Ovary (tissue), 7 donors: ENCODE measurements at regions not wholly inside any gene's neighbourhood (a gene's known extent, or its start where the extent isn't known, plus 50 kb on each side); places are given as distances from the start of the nearest gene placed in this dataset.

Experiments
- DNase-seq, 5 donors: peaks; one replicate each; pipeline ENCODE4 v3.0.0-alpha.2; 2019 to 2020
- H3K27ac ChIP-seq, 2 donors: fragments of 200-600 bp; one replicate each; pipeline versions ENCODE4 v1.5.1 to v1.8.0; 2019 to 2022
- H3K27me3 ChIP-seq: fragments of 200-600 bp; one replicate; pipeline ENCODE4 v1.8.0; 2022
- H3K36me3 ChIP-seq: fragments of 200-600 bp; sonication (generic); one replicate; pipeline ENCODE4 v1.5.1; 2019
- H3K4me1 ChIP-seq: one replicate; pipeline ENCODE4 v1.8.1; 2013; ENCODE audit warnings: mild to moderate bottlenecking, moderate library complexity; ENCODE audit not compliant: insufficient read depth
- H3K4me3 ChIP-seq: fragments of 200-600 bp; sonication (generic); one replicate; pipeline ENCODE4 v1.5.1; 2017
- H3K9me3 ChIP-seq, 2 donors: fragments of 200-600 bp in 1 of 2; sonication (generic) in 1 of 2; one replicate each; pipeline versions ENCODE4 v1.5.1 to v1.8.1; 2013 to 2019; ENCODE audit warnings: mild to moderate bottlenecking in 1 of 2, moderate library complexity in 1 of 2
- EP300 ChIP-seq: sonication (generic); formaldehyde crosslinking; IDR thresholded peaks from one replicate; pipeline ENCODE4 v1.6.1; 2017; ENCODE audit warnings: antibody characterized with exemption
- POLR2A ChIP-seq: fragments of 450-650 bp; IDR thresholded peaks from one replicate; pipeline ENCODE4 v1.6.1; 2017; ENCODE audit warnings: antibody characterized with exemption, mild to moderate bottlenecking, moderate library complexity
- WGBS, 3 donors: extraction: QIAGEN DNeasy Blood & Tissue Kit in 1 of 3; methylation state at CpG; one replicate each; pipeline versions ENCODE4 v1.1.5 to v1.1.7; 2013 to 2017; 5-methylcytosine and 5-hydroxymethylcytosine counted together
- intact Hi-C, 4 donors: fragments of 100-400 bp; cut with DNase I; formaldehyde crosslinking; loops; one replicate each; pipeline versions ENCODE4 v1.11.0 to v1.15.1; 2022 to 2023
- TF ChIP-seq, protein P1 (sequence below), 3 donors: fragments of 450-650 bp in 2 of 3; fragments of 200-600 bp in 1 of 3; IDR thresholded peaks; one replicate each; pipeline versions ENCODE4 v1.5.1 to v1.8.0; 2016 to 2022; ENCODE audit warnings: antibody characterized with exemption in 3 of 3, mild to moderate bottlenecking in 1 of 3
- donor health status: DM: no; HTN: no; CAD: no; lungs with moderate emphysema.
- donor health status: DM: no; HTN: no; CAD: no.
- donor health status: Bipolar disorder and iron deficiency.
- donor health status: DM: no; HTN: no; CAD: no.
- donor health status: DM: yes; HTN: yes; CAD: no.

DNA sequence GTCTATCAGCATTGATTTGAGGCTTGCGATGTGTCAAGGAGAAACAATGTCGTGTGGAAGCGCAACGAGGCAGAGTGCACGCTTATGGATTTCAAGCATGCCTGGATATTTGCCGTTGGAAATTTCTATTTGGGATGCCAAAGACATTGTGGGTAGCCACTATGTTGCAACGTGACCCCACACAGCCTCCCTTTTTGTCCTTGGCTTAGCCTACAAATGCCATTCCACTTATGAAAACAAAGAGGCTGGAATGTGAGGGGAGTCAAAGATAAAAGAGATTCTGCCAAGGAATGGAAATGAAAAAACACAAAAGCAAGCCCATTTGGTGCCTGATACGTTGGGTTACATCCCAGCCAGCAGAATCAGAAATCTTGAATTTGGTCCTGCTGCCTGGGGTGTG is 721.2 kb downstream of the GALR1 start:
- Histone ChIP-seq H3K27ac (no peak overlapping the region), H3K4me3 (no peak overlapping the region), H3K27me3 (no peaks in the 10 kb centered on the region), H3K9me3 (no peaks in the 10 kb centered on the region), H3K4me1 (no peaks in the 10 kb centered on the region), H3K36me3 (no peaks in the 10 kb centered on the region)
- no peak for DNase-seq
- WGBS, 3 donors: 46 to 60% (median 46%) methylated on average over 8 of the region's 8 CpGs
- TF ChIP-seq EP300 (no peak), POLR2A (no peak)
- TF ChIP-seq, protein P1, sequence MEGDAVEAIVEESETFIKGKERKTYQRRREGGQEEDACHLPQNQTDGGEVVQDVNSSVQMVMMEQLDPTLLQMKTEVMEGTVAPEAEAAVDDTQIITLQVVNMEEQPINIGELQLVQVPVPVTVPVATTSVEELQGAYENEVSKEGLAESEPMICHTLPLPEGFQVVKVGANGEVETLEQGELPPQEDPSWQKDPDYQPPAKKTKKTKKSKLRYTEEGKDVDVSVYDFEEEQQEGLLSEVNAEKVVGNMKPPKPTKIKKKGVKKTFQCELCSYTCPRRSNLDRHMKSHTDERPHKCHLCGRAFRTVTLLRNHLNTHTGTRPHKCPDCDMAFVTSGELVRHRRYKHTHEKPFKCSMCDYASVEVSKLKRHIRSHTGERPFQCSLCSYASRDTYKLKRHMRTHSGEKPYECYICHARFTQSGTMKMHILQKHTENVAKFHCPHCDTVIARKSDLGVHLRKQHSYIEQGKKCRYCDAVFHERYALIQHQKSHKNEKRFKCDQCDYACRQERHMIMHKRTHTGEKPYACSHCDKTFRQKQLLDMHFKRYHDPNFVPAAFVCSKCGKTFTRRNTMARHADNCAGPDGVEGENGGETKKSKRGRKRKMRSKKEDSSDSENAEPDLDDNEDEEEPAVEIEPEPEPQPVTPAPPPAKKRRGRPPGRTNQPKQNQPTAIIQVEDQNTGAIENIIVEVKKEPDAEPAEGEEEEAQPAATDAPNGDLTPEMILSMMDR (IDR thresholded peaks at IDR 0.05): no peak
- intact Hi-C loops: no loop called here

DNA sequence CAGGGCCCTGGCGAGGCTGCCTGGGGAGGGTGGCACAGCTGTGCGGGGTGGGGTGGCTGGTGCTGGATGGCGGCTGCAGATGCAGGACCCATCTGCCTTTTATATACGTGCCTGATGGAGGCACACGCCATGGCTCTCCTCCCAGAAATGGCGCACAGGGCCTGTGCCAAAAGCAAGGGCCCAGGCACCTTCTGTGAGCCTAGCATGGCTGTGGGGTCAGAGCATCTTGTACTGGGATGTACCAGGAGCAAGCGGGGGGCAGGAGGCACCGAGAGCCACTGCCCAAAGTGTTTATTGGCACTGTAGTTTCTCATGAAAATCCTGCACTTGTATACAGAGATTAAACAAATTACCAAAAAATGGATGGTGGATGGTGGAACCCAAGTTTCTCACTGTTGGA is 724.1 kb downstream of the GALR1 start:
- no peak for DNase-seq
- Histone ChIP-seq H3K27me3 (no peaks in the 10 kb centered on the region), H3K4me3 (no peak overlapping the region), H3K27ac (no peak overlapping the region), H3K36me3 (no peaks in the 10 kb centered on the region), H3K4me1 (no peaks in the 10 kb centered on the region), H3K9me3 (no peaks in the 10 kb centered on the region)
- intact Hi-C loops: no loop called here
- 88 to 93% (median 89%) methylated on average over 8 of the region's 8 CpGs for whole genome bisulfite sequencing, 3 donors
- TF ChIP-seq, protein P1 (IDR thresholded peaks at IDR 0.05): no peak
- TF ChIP-seq EP300 (no peak), POLR2A (no peak)

DNA sequence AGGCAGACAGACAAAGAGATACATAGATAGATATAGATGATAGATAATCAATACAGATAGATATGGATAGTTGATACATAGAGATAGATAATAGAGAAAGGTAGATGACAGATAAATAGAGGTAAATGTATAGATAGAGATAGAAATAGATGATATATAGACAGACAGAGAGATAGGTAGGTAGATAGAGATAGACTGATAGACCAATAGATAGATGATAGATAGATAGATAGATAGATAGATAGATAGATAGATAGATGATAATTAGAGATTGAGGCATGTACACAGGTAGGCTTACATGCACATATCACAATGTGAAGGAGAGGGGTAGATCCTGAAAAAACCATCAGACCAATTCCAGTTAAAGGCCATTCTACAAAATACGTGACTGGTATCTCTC is 724.7 kb downstream of the GALR1 start:
- Histone ChIP-seq H3K27ac (no peak overlapping the region), H3K4me3 (no peak overlapping the region), H3K27me3 (no peaks in the 10 kb centered on the region), H3K36me3 (no peaks in the 10 kb centered on the region), H3K9me3 (no peaks in the 10 kb centered on the region), H3K4me1 (no peaks in the 10 kb centered on the region)
- WGBS, 3 donors: 69 to 83% (median 81%) methylated on average over 1 of the region's 1 CpG
- DNase-seq: no peak
- TF ChIP-seq POLR2A (no peak), EP300 (no peak)
- TF ChIP-seq, protein P1 (IDR thresholded peaks at IDR 0.05): no peak
- intact Hi-C loops: no loop called here

DNA sequence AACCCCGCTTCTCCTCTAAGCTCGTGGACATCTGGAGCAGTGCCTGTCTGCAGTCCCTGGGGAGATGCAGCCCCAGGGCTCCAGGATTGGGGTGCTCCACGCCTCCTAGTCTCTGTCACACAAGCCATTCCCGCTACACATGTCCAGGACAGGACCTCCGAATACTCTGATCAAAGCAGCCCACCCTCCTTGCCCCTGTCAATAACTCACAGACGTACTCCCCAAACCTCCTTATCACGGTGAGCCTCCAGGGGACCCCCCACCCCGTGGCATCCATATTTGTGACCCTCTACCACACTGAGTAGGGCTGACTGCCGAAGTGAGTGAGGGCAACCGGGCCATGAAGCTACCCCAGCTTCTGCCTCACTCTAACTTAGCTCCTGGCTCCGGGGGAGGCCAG is 727.7 kb downstream of the GALR1 start:
- no peaks in the 10 kb centered on the region for H3K27me3 ChIP-seq
- DNase-seq: no peak
- H3K9me3 ChIP-seq: no peaks in the 10 kb centered on the region
- intact Hi-C loops: no loop called here
- no peak overlapping the region for H3K4me3 ChIP-seq
- WGBS, 3 donors: 83 to 89% (median 88%) methylated on average over 11 of the region's 11 CpGs
- TF ChIP-seq EP300: no peak
- TF ChIP-seq, protein P1 (IDR thresholded peaks at IDR 0.05): no peak
- no peak for TF ChIP-seq POLR2A
- H3K4me1 ChIP-seq: no peaks in the 10 kb centered on the region
- no peak overlapping the region for H3K27ac ChIP-seq
- no peaks in the 10 kb centered on the region for H3K36me3 ChIP-seq

DNA sequence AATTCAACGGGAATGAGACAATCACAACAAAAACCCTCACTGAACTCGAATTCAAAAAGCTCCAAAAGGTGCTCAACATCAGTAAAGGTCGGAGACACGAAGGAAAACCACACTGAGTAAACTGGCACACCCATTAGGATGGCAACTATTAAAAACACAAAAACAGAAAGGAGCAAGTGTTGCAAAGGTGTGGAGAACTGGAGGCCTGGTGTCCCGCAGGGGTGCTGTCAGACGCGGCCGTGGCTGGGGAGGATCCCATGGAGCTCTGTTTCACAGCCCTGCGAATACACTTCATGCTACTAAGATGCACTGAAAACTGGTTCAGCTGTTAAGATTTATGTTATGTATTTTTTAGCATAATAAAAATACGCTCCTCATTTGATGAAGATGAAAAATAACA is 730.6 kb downstream of the GALR1 start:
- 79 to 80% (median 80%) methylated on average over 10 of the region's 10 CpGs for WGBS, 3 donors
- H3K9me3 ChIP-seq: no peaks in the 10 kb centered on the region

More for the DNA sequence above, 730.6 kb downstream of the GALR1 start:
- DNase-seq: no peak
- H3K4me1 ChIP-seq: no peaks in the 10 kb centered on the region
- intact Hi-C loops: no loop called here
- H3K27me3 ChIP-seq: no peaks in the 10 kb centered on the region
- no peaks in the 10 kb centered on the region for H3K36me3 ChIP-seq
- H3K27ac ChIP-seq: no peak overlapping the region
- no peak overlapping the region for H3K4me3 ChIP-seq
- TF ChIP-seq EP300: no peak
- TF ChIP-seq, protein P1 (IDR thresholded peaks at IDR 0.05): no peak
- no peak for TF ChIP-seq POLR2A
